H1 (cell line): ENCODE measurements at regions not wholly inside any gene's neighbourhood (a gene's known extent, or its start where the extent isn't known, plus 50 kb on each side); places are given as distances from the start of the nearest gene placed in this dataset.

Experiments used
- CTCF ChIA-PET: fragments of 300-600 bp; sonication (Branson Sonifier 250); formaldehyde crosslinking; loops from one replicate; lab custom pipeline; 2021; ENCODE audit not compliant: partially characterized antibody; lab: Charles Lee
- POLR2A ChIA-PET: fragments of 300-600 bp; sonication (Branson Sonifier 250); formaldehyde crosslinking; loops from one replicate; lab custom pipeline; 2021; ENCODE audit warnings: inconsistent platforms; ENCODE audit not compliant: partially characterized antibody; lab: Charles Lee
- DNase-seq, 2 experiments: peaks; one replicate each; pipeline versions ENCODE4 v3.0.0 to v3.0.0-alpha.2; 2010 to 2022; ENCODE audit warnings: low spot score in 2 of 2, low read depth in 1 of 2, mixed read lengths in 1 of 2
- FAIRE-seq: peaks from 2 replicates; lab custom pipeline; 2011; peaks lifted over from hg19 to GRCh38; lab: Jason Lieb, UNC
- H2AFZ ChIP-seq: 2 replicates; pipeline ENCODE4 v1.8.1; 2012; ENCODE audit warnings: low read length, inconsistent platforms
- H2AK5ac ChIP-seq: 2 replicates; pipeline ENCODE4 v1.6.1; 2013; ENCODE audit warnings: low read depth, low read length
- H2BK120ac ChIP-seq: replicated peaks from 2 replicates; pipeline ENCODE3; 2013; ENCODE audit warnings: low read depth, low read length, inconsistent platforms
- H2BK12ac ChIP-seq: 2 replicates; pipeline ENCODE4 v1.6.1; 2013; ENCODE audit warnings: low read depth, low read length
- H2BK15ac ChIP-seq: 2 replicates; pipeline ENCODE4 v1.6.1; 2013; ENCODE audit warnings: low read length
- H2BK20ac ChIP-seq: 2 replicates; pipeline ENCODE4 v1.6.1; 2013; ENCODE audit warnings: low read length
- H2BK5ac ChIP-seq: 2 replicates; pipeline ENCODE4 v1.6.1; 2013; ENCODE audit warnings: low read depth, low read length
- H3K14ac ChIP-seq: 2 replicates; pipeline ENCODE4 v1.6.1; 2013; ENCODE audit warnings: inconsistent platforms; ENCODE audit not compliant: insufficient read length
- H3K18ac ChIP-seq: 2 replicates; pipeline ENCODE4 v1.6.1; 2013; ENCODE audit warnings: low read length; ENCODE audit errors: extremely low read depth
- H3K23ac ChIP-seq: 2 replicates; pipeline ENCODE4 v1.6.1; 2013; ENCODE audit warnings: inconsistent platforms; ENCODE audit not compliant: insufficient read length
- H3K23me2 ChIP-seq: 2 replicates; pipeline ENCODE4 v1.6.1; 2013; ENCODE audit warnings: low read depth, low read length
- H3K27ac ChIP-seq: 2 replicates; pipeline ENCODE4 v1.6.1; 2011; ENCODE audit warnings: low read depth, low read length, inconsistent platforms
- H3K27me3 ChIP-seq, 4 experiments: replicated peaks in 1 of 4; 1 replicate in 1 of 4; 2 replicates in 3 of 4; pipeline versions ENCODE4 v1.6.1 to v1.8.1; 2011 to 2013; ENCODE audit warnings: low read length in 3 of 4, mild to moderate bottlenecking in 3 of 4, inconsistent platforms in 2 of 4, mixed read lengths in 2 of 4, moderate library complexity in 1 of 4; ENCODE audit not compliant: control insufficient read depth in 3 of 4, insufficient read depth in 3 of 4; ENCODE audit errors: extremely low read depth in 1 of 4
- H3K36me3 ChIP-seq, 4 experiments: 2 replicates each; pipeline versions ENCODE4 v1.6.1 to v1.8.1; 2011 to 2013; ENCODE audit warnings: mild to moderate bottlenecking in 4 of 4, low read length in 3 of 4, moderate library complexity in 2 of 4, control low read depth in 1 of 4, inconsistent platforms in 1 of 4; ENCODE audit not compliant: insufficient read depth in 4 of 4, control insufficient read depth in 2 of 4
- H3K4ac ChIP-seq: replicated peaks from 2 replicates; pipeline ENCODE3; 2013; ENCODE audit warnings: low read length, low read depth, mixed read lengths, inconsistent platforms; ENCODE audit not compliant: insufficient read length
- H3K4me1 ChIP-seq, 4 experiments: replicated peaks in 1 of 4; 1 replicate in 1 of 4; 2 replicates in 3 of 4; pipeline versions ENCODE4 v1.6.1 to v1.8.1; 2011 to 2013; ENCODE audit warnings: low read length in 3 of 4, inconsistent platforms in 2 of 4, mixed read lengths in 1 of 4; ENCODE audit not compliant: insufficient read depth in 4 of 4, control insufficient read depth in 3 of 4
- H3K4me2 ChIP-seq, 2 experiments: 2 replicates each; pipeline versions ENCODE4 v1.6.1 to v1.8.1; 2011 to 2013; ENCODE audit warnings: low read depth in 2 of 2, low read length in 2 of 2, control low read depth in 1 of 2, inconsistent platforms in 1 of 2, mild to moderate bottlenecking in 1 of 2; ENCODE audit not compliant: insufficient read depth in 1 of 2
- H3K4me3 ChIP-seq, 4 experiments: fragments of 200-600, 300-600 bp in 1 of 4; sonication (generic), shearing (Covaris generic), sonication (Bioruptor Twin) in 1 of 4; 2 replicates each; pipeline versions ENCODE4 v1.5.1 to v1.8.1; 2011 to 2016; ENCODE audit warnings: low read length in 4 of 4, low read depth in 3 of 4, control low read depth in 2 of 4, inconsistent platforms in 2 of 4, mild to moderate bottlenecking in 2 of 4, mixed read lengths in 1 of 4, moderate library complexity in 1 of 4; ENCODE audit not compliant: insufficient read depth in 2 of 4; ENCODE audit errors: extremely low read depth in 1 of 4
- H3K56ac ChIP-seq: replicated peaks from 2 replicates; pipeline ENCODE3; 2013; ENCODE audit warnings: low read depth, mild to moderate bottlenecking, mixed read lengths, low read length, inconsistent platforms; ENCODE audit not compliant: insufficient read length
- H3K79me1 ChIP-seq: 2 replicates; pipeline ENCODE4 v1.6.1; 2013; ENCODE audit warnings: low read depth, low read length, control low read depth
- H3K79me2 ChIP-seq, 2 experiments: 2 replicates each; pipeline versions ENCODE4 v1.6.1 to v1.8.1; 2012 to 2013; ENCODE audit warnings: low read length in 2 of 2, mild to moderate bottlenecking in 2 of 2, inconsistent platforms in 1 of 2; ENCODE audit not compliant: insufficient read depth in 2 of 2, control insufficient read depth in 1 of 2
- H3K9ac ChIP-seq, 4 experiments: replicated peaks in 1 of 4; 1 replicate in 1 of 4; 2 replicates in 3 of 4; pipeline versions ENCODE4 v1.6.1 to v1.8.1; 2011 to 2013; ENCODE audit warnings: low read depth in 3 of 4, low read length in 3 of 4, control low read depth in 2 of 4, mild to moderate bottlenecking in 2 of 4, moderate library complexity in 2 of 4, inconsistent platforms in 1 of 4; ENCODE audit errors: extremely low read depth in 1 of 4
- H3K9me3 ChIP-seq, 2 experiments: 2 replicates each; pipeline versions ENCODE4 v1.6.1 to v1.8.1; 2012 to 2013; ENCODE audit warnings: mild to moderate bottlenecking in 2 of 2, moderate library complexity in 2 of 2, control low read depth in 1 of 2, inconsistent platforms in 1 of 2, low read depth in 1 of 2, low read length in 1 of 2, mixed read lengths in 1 of 2; ENCODE audit not compliant: insufficient read depth in 2 of 2
- H4K20me1 ChIP-seq, 2 experiments: replicated peaks in 1 of 2; 2 replicates each; pipeline versions ENCODE3 to v1.8.1; 2011 to 2013; ENCODE audit warnings: inconsistent platforms in 2 of 2, low read length in 2 of 2, mild to moderate bottlenecking in 1 of 2; ENCODE audit not compliant: insufficient read depth in 2 of 2, control insufficient read depth in 1 of 2
- H4K5ac ChIP-seq: 2 replicates; pipeline ENCODE4 v1.6.1; 2013; ENCODE audit warnings: low read length, low read depth, mixed read lengths, inconsistent platforms; ENCODE audit not compliant: insufficient read length
- H4K8ac ChIP-seq: 2 replicates; pipeline ENCODE4 v1.8.0; 2013; ENCODE audit warnings: mild to moderate bottlenecking, moderate library complexity, low read length, inconsistent platforms; ENCODE audit not compliant: insufficient read depth; ENCODE audit errors: extremely low read depth
- H4K91ac ChIP-seq: replicated peaks from 2 replicates; pipeline ENCODE3; 2013; ENCODE audit warnings: low read length, mixed read lengths, inconsistent platforms; ENCODE audit not compliant: insufficient read length
- CEBPB ChIP-seq: IDR thresholded peaks from 2 replicates; pipeline ENCODE4 v1.6.1; 2012; ENCODE audit warnings: low read depth, low read length
- CREB1 ChIP-seq: IDR thresholded peaks from 2 replicates; pipeline ENCODE4 v1.6.1; 2012; ENCODE audit warnings: inconsistent platforms
- GABPA ChIP-seq: IDR thresholded peaks from 2 replicates; pipeline ENCODE4 v1.6.1; 2011; ENCODE audit warnings: mild to moderate bottlenecking, low read length, moderate library complexity, borderline replicate concordance; ENCODE audit not compliant: insufficient read depth
- HDAC2 ChIP-seq, 2 experiments: fragments of 300-600 bp in 1 of 2; sonication (generic) in 1 of 2; IDR thresholded peaks; 2 replicates each; pipeline ENCODE4 v1.6.1; 2011 to 2012; ENCODE audit warnings: low read depth in 2 of 2, low read length in 2 of 2, mild to moderate bottlenecking in 2 of 2, moderate library complexity in 2 of 2, borderline replicate concordance in 1 of 2, inconsistent platforms in 1 of 2
- JUND ChIP-seq: IDR thresholded peaks from 2 replicates; pipeline ENCODE4 v1.6.1; 2011; ENCODE audit warnings: mild to moderate bottlenecking, improper control_type of control experiment, low read length
- RXRA ChIP-seq: IDR thresholded peaks from 2 replicates; pipeline ENCODE4 v1.6.1; 2011; ENCODE audit warnings: low read depth, mild to moderate bottlenecking, low read length, moderate library complexity; ENCODE audit not compliant: insufficient read depth
- SAP30 ChIP-seq: fragments of 300-600 bp; sonication (generic); IDR thresholded peaks from 2 replicates; pipeline ENCODE4 v1.7.1; 2012; ENCODE audit warnings: low read length, moderate library complexity, mild to moderate bottlenecking, inconsistent platforms; ENCODE audit not compliant: insufficient read depth, insufficient replicate concordance
- SIN3A ChIP-seq, 2 experiments: IDR thresholded peaks in 1 of 2; conservative IDR thresholded peaks in 1 of 2; 2 replicates each; pipeline ENCODE4 v1.6.1; 2011 to 2012; ENCODE audit warnings: low read length in 2 of 2, improper control_type of control experiment in 1 of 2, low read depth in 1 of 2, mild to moderate bottlenecking in 1 of 2
- TAF7 ChIP-seq: optimal IDR thresholded peaks from 2 replicates; pipeline ENCODE3; 2011; ENCODE audit warnings: low read depth, mild to moderate bottlenecking, inconsistent platforms, low read length, moderate library complexity, borderline replicate concordance
- WGBS, 2 experiments: shearing (Covaris generic) in 1 of 2; methylation state at CpG; one replicate each; pipeline versions ENCODE4 v1.1.6 to v1.1.7; 2013 to 2015; ENCODE audit warnings: low lambda C conversion rate in 2 of 2, mixed read lengths in 2 of 2, inconsistent platforms in 1 of 2, low coverage in 1 of 2, missing lambda C conversion rate in 1 of 2; ENCODE audit not compliant: insufficient replicate concordance in 2 of 2, insufficient coverage in 1 of 2, insufficient read length in 1 of 2; ENCODE audit errors: extremely low coverage in 1 of 2, missing lambda C conversion rate in 1 of 2; 5-methylcytosine and 5-hydroxymethylcytosine counted together

DNA sequence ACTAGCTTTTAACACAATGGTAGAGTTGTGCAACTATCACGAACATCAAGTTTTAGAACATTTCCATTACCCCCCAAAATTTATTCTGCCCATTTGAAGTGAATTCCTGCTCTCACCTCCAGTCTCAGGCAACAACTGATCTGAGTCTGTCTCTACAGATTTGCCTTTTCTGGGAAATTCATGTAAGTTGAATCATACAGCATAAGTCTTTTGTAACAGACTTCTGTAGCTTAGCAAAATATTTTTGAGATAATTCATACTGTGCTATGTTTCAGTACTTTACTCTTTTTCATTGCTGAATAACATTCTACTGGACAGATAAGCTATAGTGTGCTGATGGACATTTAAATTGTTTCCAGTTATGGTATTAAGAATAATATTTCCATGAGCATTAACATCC is 447.3 kb upstream of the GJE1 start:
- FAIRE-seq: no peak
- Histone ChIP-seq H3K23ac (no peak overlapping the region), H3K23me2 (no peaks in the 10 kb centered on the region), H2BK120ac (no peak overlapping the region), H3K9ac (no peak overlapping the region), H2AK5ac (no peak overlapping the region), H2BK20ac (no peak overlapping the region), H2BK5ac (no peak overlapping the region), H3K4me3 (no peak overlapping the region), H4K5ac (no peak overlapping the region), H3K27me3 (no peaks in the 10 kb centered on the region), H3K4ac (no peak overlapping the region), H3K36me3 (no peaks in the 10 kb centered on the region), H3K79me2 (no peaks in the 10 kb centered on the region), H3K56ac (no peak overlapping the region), H3K18ac (no peak overlapping the region), H3K4me2 (no peak overlapping the region), H3K9me3 (no peaks in the 10 kb centered on the region), H3K4me1 (no peaks in the 10 kb centered on the region), H4K91ac (no peak overlapping the region), H2BK15ac (no peak overlapping the region), H4K8ac (no peak overlapping the region), H3K14ac (no peak overlapping the region), H3K79me1 (no peaks in the 10 kb centered on the region), H4K20me1 (no peaks in the 10 kb centered on the region), H2AFZ (no peak overlapping the region), H2BK12ac (no peak overlapping the region), H3K27ac (no peak overlapping the region)
- TF ChIP-seq GABPA: no peak
- TF ChIP-seq SIN3A (conservative IDR thresholded peaks at IDR 0.05 in 1 of 2, IDR thresholded peaks at IDR 0.05 in 1 of 2; ENCODE audit: low read depth in 1 of 2, low read length in 2 of 2): no peak
- no peak for TF ChIP-seq HDAC2 (IDR thresholded peaks at IDR 0.05; ENCODE audit: borderline replicate concordance in 1 of 2, low read depth in 2 of 2, low read length in 2 of 2)
- no peak for TF ChIP-seq JUND
- TF ChIP-seq CREB1: no peak
- no peak for TF ChIP-seq SAP30
- TF ChIP-seq RXRA: no peak
- TF ChIP-seq CEBPB: no peak
- no peak for TF ChIP-seq TAF7
- no peak for DNase-seq
- ChIA-PET POLR2A (no interaction called here), CTCF (no interaction called here)
- WGBS, 2 experiments: 90% methylated on average over 1 of the region's 1 CpG; no CpG with 5 or more reads in 1 of the 2 experiments
